ENCODE measurements at regions not wholly inside any gene's neighbourhood (a gene's known extent, or its start where the extent isn't known, plus 50 kb on each side); places are given as distances from the start of the nearest gene placed in this dataset.
"Not testable (repeated sequence)": the region's sequence is repeated elsewhere in the genome, so short reads cannot be mapped to it uniquely, and the experiment has no call there.

DNA sequence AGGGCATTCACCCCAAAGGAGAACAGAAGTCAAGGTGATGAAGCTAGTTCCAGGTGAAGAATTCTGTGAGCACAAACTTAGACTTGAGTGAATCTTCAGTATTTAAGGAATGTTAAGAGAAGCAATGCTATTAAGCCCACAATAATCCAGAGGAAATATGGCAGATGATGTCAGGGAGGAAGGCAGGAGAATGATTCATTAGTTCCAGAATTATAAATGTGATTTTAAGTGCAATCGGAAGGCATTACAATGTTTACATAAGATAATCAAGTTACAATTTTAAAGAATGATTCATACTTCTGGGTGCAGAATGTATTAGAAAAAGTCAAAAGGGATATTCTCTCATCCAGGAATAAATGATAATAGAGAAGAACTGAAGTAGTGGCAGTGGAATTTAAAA, 545.2 kb upstream of the BRINP3 start:
- FAIRE-seq = no peak

DNA sequence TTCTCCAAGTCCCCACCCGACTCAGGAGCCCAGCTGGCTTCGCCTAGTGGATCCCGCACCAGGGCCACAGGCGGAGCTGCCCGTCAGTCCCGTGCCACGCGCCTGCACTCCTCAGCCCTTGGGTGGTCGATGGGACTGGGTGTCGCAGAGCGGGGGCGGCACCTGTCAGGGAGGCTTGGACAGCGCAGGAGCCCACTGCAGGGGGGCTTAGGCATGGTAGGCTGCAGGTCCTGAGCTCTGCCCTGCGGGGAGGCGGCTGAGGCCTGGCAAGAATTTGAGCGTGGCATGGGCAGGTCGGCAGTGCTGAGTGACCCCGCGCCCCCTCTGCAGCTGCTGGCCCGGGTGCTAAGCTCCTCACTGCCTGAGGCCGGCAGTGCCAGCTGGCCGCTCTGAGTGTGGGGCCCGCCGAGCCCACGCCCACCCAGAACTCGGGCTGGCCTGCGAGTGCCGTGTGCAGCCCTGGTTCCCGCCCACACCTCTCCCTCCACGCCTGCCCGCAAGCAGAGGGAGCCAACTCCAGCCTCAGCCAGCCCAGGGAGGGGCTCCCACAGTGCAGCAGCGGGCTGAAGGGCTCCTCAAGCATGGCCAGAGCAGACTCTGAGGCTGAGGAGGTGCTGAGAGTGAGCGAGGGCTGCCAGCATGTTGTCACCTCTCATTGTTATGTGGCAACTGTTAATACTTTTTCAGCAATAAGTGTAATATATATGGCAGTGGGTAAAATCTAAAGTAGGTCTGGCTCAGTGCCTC, 548.4 kb upstream of the BRINP3 start:
- FAIRE-seq = no peak

DNA sequence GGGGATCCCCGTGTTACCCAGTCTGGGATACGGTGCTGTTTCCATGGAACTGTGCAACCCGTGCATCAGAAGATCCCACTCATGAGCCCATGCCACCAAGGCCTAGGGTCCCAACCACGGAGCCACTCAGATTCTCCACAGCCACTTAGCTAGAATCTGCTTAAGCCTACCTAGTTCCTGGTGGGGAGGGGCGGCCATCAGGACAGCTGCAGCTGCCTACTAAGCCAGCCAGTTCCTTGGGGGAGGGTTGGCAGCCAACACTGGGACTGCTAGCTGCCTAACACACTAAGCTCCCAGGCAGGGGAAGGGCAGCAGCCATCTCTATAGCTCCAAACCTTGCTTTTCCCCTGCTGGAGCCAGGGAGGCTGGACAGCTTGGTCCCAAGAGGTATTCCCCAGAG, 549.2 kb upstream of the BRINP3 start:
- FAIRE-seq = no peak

DNA sequence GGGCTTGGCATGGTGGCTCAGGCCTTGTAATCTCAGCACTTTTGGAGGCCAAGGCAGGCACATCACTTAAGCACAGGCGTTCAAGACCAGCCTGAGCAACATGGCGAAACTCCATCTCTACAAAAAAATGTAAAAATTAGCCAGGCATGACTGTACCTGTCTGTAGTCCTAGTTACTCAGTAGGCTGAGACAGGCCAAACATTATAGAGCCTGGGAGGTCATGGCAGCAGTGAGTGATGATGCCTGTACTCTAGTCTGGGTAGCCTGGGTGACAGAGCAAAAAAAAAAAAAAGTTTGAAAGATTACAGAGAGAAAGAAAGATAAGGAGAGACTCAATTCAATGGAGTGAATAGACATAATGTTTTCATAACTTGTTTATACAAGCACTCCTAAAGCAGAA, 556.5 kb upstream of the BRINP3 start:
- no peak for FAIRE-seq

DNA sequence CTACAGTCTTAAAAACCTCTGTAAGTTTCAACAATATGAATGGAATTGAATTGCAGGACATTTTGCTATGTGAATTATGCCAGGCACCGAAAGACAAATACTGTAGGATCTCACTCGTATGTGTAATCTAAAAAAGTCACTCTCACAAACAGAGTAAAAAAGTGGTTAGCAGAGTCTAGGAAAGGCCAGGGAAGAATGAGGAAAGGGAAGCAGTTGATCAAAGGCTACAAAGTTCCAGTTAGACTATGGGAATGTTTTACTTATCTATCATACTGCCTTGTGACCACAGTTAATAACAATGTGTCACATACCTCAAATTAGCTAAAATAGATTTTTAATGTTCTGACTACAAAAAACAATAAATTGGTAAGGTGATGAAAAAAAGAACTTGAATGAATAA, 565.4 kb upstream of the BRINP3 start:
- FAIRE-seq = no peak

DNA sequence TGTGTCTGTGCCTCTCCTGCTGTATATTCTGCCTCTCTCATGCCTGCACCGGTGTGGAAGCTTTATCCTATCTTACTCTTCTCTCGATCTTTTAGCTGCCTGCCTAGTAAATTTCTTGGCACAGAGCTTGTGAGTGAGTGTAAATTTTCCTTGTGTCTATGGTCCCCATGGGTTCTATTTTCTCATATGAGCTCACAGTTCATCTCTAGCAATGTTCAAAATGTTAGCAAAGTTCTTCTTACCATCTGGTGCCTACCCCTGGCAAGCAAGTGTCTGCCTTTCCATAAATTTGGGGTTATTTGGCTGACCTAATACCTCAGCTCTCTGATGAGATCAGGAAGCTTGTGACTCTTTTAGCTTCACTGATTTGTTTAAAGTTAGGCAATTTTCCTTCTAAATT, 572.1 kb upstream of the BRINP3 start:
- no peak for FAIRE-seq

DNA sequence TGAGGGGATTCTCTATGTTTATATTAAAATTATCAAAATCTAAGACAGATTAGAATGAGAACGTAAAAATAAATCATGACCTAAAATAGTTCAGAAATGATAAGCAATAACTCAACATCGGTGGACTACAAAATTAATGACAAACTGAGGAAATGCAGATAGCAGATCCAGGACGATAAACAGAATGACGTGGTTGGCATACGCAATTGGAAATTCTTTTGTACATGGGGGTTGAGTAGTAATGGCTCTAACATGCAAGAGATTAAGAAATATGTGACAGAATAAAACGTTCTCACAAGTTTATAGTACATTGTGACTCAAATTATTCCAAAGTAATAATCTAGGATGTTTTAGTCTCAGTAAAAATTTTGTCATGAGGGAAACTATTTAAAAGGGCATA, 575.2 kb upstream of the BRINP3 start:
- no peak for FAIRE-seq

DNA sequence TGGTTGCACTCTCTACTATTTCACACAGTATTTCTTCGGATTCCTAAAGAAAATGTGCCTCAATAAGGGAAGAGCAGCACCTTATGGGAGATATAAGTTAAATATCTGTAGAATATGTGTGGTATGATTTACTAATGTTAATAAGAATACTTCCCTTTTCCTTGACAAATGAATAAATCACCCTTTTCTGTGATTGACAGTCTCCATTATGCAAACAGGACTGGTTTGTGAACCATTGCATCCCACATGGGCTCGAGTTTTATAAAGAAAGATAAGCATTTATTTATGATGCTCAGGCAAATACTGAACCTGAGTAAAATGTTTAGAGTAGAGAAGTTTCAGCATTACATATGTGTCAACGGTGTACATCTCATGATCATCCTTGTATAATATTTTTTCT, 587.7 kb upstream of the BRINP3 start:
- no peak for FAIRE-seq

DNA sequence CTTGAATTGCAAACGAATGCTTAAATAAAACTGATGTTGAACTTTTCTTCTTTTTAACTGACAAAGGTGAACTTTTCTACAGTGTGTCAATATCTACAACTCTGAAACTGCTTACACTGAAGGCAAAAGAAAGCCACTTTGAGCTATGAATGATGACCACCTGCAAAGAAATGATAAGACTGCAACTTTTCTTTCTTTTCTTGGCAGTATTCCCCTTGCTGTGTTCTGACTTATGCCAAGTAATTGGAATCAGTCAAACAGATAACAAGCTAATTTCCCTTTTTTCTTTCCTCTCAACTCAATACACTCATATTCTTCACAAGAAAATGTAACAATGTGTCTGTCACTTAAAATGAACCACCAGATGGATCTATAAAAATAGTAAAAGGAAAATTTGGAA, 588.1 kb upstream of the BRINP3 start:
- FAIRE-seq = no peak

DNA sequence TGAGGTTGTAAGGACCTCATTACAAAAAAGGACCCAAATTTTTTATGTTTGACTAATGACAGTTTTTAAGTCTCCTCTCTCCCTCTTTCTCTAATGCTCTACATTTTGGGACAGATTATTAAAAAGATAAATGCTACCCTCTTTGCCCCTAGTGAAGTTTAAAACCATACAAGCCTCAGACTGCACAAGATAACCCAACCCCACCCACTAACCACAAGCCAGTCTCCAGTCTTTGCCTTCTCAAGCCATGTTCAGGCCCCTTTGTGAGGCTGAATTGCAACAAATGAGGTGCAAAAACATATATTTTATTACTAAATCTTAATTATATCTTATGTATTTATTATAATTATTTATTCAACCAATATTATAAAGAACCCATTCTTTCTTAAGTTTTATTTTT, 597.2 kb upstream of the BRINP3 start:
- no peak for FAIRE-seq

DNA sequence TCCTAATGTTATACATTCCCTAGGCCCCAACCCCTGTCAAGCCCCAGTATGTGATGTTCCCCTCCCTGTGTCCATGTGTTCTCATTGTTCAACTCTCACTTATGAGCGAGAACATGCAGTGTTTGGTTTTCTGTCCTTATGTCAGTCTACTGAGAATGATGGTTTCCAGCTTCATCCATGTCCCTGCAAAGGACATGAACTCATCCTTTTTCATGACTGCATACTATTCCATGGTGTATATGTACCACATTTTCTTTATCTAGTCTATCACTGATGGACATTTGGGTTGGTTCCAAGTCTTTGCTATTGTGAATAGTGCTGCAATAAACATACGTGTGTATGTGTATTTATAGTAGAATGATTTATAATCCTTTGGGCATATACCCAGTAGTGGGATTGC, 605.4 kb upstream of the BRINP3 start:
- FAIRE-seq = not testable (repeated sequence)

DNA sequence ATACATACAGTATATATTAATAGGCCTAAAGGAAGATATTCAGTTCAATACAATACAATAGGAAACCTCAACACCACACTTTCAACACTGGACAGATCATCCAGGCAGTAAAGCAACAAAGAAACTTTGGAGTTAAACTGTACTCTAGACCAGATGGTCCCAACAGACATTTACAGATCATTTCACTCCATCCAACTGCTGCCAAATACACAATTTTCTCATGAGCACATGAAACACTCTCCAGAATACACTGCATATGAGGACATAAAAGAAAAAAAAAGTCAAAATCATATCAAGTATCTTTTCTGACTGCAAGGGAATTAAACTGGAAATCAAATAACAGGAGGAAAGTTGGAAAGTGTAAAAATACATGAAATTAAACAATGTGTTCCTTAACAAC, 607.5 kb upstream of the BRINP3 start:
- FAIRE-seq = no peak

DNA sequence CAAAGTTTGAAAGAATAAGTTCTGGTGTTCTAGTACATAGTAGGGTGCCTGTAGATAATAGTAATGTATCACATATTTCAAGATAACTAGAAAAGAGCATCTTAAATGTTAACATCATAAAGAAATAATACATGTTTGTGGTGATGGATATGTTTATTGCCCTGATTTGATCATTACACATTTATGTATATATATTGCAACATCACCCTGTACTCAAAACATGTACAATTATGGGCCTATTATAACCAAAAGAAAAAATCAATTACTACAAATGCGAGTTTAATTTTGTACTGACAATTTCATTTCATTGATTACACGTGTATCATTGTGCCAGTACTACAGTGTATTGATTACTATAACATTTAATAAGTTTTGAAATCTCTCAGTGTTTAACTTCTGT, 609.2 kb upstream of the BRINP3 start:
- no peak for FAIRE-seq

DNA sequence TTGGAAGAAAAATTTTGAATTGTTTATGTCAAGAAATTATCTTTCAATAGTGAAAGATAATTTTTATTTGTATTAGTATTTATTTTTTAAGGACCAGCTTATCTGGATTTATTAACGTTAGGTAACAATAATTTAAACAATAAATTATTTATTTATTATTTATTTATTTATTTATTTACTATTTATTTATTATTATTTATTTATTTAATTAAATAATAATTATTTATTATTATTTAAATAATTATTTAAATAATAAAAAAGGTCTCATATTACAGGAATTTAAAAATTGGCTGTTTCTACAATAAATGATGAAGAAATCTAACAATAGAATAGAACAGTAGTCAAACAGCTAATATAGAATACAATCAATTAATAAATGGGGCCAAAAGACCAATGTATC, 618.7 kb upstream of the BRINP3 start:
- peak; percentile 96 for FAIRE-seq

DNA sequence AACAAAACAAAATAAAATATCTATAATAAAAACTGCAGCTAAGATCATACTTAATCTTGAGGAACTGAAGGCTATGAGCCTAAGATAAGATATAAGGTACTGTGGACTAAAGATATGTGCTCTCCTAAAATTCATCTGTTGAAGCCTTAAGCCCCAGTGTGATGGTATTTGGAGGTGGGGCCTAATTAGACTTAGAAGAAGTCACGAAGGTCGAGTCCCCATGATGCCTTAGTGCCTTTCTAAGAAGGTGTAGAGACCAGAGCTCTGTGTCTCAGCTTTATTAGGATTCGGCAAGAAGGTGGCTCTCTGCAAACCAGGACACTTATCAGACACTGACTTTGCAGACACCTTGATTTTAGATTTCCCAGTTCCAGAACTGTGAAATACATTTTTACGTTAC, 622.0 kb upstream of the BRINP3 start:
- no peak for FAIRE-seq

DNA sequence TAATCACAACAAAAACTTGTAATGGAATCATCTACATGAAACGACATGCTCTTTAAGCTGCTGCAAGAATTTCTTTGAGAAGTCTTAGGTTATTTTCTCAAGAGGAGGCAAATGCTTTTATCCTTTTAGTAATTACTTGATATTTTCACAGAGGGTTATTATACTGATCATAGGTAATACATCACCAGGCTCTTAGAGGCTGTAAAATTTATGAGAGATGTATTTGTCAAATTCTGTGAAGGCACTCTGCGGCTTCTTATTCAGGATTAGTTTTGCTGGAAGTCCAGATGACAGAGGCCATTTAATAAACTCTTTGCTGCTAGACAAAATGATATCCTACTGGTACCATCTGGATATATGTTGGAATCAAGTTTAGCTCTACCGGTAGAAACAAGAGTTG, 624.3 kb upstream of the BRINP3 start:
- no peak for FAIRE-seq

DNA sequence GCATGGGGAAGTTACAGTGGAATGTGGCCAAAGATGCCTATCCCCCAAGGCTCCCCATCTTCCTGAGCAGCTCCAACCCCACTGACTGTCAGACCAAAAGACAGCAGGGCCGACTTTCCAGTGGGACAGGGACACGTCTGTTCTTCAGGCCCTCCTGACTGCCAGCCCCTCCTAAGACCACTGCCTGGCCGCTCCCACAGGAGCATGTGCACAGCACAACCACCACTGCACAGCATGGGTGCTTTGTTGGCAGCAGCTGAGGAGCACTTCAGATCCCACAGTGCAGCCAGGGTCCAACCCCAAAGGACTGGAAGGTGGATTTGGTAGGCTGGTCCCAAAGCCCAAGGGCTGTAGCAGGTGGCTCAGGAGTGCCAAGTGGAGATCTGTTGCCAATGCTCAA, 648.3 kb upstream of the BRINP3 start:
- FAIRE-seq = no peak

DNA sequence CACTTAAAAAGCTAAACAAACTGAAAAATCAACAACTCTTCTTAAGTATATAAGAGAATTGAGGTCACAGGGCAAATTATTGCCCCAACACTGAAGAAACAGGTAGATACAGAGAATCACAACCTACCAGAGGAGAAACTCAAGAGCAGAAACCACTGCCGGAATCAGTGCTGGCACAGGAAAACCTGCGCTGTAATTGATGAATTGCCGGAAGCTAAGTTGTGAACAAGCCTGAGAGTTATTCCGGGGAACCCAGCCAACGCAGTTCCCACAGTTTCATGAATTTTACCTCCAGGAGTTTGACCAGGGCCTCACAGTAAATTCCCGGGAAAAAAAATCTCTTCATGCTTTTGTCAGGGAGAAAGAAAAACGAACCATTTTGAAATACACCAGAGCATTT, 657.1 kb upstream of the BRINP3 start:
- FAIRE-seq = no peak

DNA sequence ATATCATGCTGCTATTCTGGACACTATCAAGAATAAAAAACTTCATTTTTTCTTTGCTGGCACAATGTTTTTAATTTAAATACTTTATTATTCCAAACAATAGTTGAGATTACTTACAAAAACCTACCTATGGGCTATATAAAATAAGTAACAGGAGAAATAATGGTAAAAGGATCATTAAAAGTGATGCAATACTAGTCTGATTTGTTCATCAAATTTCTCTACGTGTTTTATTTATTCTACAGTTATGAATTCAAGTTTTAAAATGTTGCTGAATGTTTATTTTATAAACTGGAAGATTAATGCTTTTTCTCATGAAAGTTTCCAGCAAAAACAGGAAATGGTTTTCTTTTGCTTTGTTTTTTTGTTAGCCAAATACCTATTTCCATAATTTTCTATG, 662.4 kb upstream of the BRINP3 start:
- no peak for FAIRE-seq

DNA sequence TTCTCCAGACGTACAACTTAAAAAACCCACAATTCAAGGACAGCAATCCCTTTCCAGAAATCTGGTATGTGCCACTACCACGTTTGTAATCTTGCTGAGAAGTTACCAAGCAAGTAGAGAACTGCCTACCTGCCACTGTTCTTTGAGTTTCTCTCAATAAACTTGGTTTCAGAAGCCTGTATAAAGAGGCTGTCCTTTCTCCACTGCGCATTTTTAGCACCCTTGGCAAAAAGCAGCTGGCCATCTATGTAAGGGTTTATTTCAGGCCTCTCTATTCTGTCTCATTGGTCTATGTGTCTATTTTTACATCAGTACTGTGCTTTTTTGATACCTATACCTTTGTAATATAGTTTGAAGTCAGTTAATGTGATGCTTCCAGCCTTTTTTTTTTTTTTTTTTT, 665.1 kb upstream of the BRINP3 start:
- no peak for FAIRE-seq

DNA sequence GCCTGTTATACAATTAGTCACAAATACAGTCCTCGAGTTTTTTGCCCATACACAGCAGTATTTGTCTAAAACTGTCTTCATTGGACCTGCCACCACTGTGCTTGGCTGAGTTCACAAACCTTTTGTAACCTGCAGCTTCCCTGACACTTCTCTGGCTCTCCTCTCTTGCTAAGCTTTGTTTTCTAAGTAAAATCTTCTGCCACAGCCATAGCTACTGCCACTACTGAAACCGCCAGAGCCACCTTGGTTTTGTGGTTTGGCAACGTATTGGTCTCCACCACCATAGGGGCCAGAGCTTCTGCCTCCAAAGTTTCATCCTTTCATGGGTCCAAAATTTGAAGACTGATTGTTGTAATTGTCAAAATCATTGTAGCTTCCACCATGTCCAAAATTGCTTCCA, 668.2 kb upstream of the BRINP3 start:
- no peak for FAIRE-seq

DNA sequence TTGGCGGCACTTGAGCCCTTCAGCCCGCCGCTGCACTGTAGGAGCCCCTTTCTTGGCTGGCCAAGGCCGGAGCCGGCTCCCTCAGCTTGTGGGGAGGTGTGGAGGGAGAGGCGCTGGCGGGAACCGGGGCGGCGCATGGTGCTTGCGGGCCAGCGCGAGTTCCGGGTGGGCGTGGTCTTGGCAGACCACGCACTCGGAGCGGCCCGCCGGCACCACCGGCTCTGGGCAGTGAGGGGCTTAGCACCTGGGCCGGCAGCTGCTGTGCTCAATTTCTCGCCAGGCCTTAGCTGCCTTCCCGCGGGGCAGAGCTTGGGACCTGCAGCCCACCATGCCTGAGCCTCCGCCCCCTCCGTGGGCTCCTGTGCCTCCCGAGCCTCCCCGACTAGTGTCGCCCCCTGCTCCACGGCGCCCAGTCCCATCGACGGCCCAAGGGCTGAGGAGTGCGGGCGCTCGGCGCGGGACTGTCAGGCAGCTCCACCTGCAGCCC, 673.7 kb upstream of the BRINP3 start:
- FAIRE-seq = no peak

DNA sequence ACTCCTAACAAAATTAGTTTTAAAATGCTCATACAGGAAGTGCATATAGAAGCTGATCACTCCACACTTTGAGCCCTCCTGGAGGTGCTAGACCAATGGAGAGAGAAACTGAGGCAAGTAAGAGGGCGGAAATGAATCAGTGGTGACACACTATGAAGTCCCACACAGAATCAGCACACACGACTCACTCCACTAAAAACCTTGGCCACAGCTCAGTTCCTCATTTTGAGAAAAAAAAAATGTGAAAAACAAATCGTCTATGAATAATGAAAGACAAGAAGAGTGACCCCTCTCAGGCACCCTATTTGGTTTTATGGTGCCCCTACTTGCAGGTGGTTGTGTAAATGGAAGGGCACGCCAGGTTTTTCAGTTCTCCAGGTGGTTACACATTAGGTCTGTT, 675.1 kb upstream of the BRINP3 start:
- no peak for FAIRE-seq

DNA sequence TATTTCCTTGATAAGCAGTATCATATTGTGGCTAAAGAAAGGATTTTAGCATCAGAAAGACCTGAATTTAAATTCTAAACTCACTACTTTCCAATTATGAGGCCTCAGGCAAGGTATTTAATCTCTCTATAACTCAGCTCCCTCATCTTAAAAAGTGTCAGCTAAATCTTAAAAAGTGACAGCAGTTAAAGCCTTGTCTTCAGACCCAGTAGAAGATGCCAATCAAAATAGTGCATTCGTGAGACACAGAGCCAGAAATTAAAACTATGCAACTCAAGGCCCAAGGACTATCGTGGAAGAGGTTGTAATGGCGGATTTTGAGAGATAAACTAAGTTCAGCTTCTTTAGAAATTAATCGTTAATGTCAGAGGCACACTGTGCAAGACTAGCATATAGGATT, 677.5 kb upstream of the BRINP3 start:
- no peak for FAIRE-seq

DNA sequence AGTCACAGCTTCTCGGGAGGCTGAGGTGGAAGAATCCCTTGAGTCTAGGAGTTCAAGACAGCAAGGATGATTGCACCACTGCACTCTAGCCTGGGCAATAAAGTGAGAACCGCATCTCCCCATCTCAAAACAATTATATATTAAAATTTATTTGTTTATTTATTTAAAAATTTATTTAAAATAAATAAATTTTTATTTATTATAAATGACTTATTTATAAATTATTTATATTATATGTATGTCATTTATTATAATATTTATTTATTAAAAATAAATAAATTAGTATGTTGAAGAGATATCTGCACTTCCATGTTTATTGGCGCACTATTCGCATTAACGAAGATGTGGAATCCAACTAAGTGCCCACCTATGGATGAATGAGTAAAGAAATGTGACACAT, 683.2 kb upstream of the BRINP3 start:
- FAIRE-seq = peak; percentile 47
